Liver (tissue), 8 donors: ENCODE measurements at regions not wholly inside any gene's neighbourhood (a gene's known extent, or its start where the extent isn't known, plus 50 kb on each side); places are given as distances from the start of the nearest gene placed in this dataset.

Experiments used
- DNase-seq: peaks from one replicate; pipeline ENCODE4 v3.0.0-alpha.2; 2017; ENCODE audit warnings: low spot score
- H3K27ac ChIP-seq, 2 donors: one replicate each; pipeline ENCODE4 v1.7.0; 2013; ENCODE audit warnings: inconsistent platforms in 2 of 2, low read length in 2 of 2, control low read depth in 1 of 2, low read depth in 1 of 2, mild to moderate bottlenecking in 1 of 2
- H3K27me3 ChIP-seq, 4 donors: one replicate each; pipeline versions ENCODE4 v1.6.1 to v1.7.0; 2013; ENCODE audit warnings: low read length in 3 of 4, inconsistent platforms in 1 of 4, mild to moderate bottlenecking in 1 of 4, moderate library complexity in 1 of 4; ENCODE audit not compliant: control insufficient read depth in 4 of 4, insufficient read depth in 4 of 4
- H3K36me3 ChIP-seq, 4 donors: one replicate each; pipeline versions ENCODE4 v1.6.1 to v1.7.0; 2013; ENCODE audit warnings: low read length in 3 of 4, mild to moderate bottlenecking in 3 of 4, low read depth in 1 of 4, moderate library complexity in 1 of 4; ENCODE audit not compliant: control insufficient read depth in 4 of 4, insufficient read depth in 3 of 4
- H3K4me1 ChIP-seq, 4 donors: one replicate each; pipeline versions ENCODE4 v1.6.1 to v1.7.0; 2013; ENCODE audit warnings: low read length in 3 of 4, mild to moderate bottlenecking in 3 of 4, moderate library complexity in 1 of 4; ENCODE audit not compliant: control insufficient read depth in 4 of 4, insufficient read depth in 4 of 4
- H3K4me3 ChIP-seq, 3 donors: one replicate each; pipeline versions ENCODE4 v1.6.1 to v1.7.0; 2013; ENCODE audit warnings: low read length in 3 of 3, control low read depth in 1 of 3, low read depth in 1 of 3, mild to moderate bottlenecking in 1 of 3
- H3K9ac ChIP-seq, 2 donors: one replicate each; pipeline ENCODE4 v1.7.0; 2013; ENCODE audit warnings: low read length in 2 of 2, mild to moderate bottlenecking in 2 of 2, moderate library complexity in 2 of 2, control low read depth in 1 of 2, low read depth in 1 of 2
- H3K9me3 ChIP-seq, 4 donors: one replicate each; pipeline versions ENCODE4 v1.6.1 to v1.7.0; 2013; ENCODE audit warnings: low read length in 3 of 4; ENCODE audit not compliant: control insufficient read depth in 4 of 4
- ATF3 ChIP-seq: IDR thresholded peaks from 2 replicates; pipeline ENCODE4 v1.6.1; 2016; ENCODE audit warnings: antibody characterized with exemption
- CTCF ChIP-seq: fragments of 150-350 bp; IDR thresholded peaks from 2 replicates; pipeline ENCODE4 v1.5.1; 2017; ENCODE audit warnings: improper control_type of control experiment, low read depth, low read length; ENCODE audit not compliant: missing input control
- EGR1 ChIP-seq, 2 donors: IDR thresholded peaks; 2 replicates each; pipeline ENCODE4 v1.6.1; 2016 to 2018; ENCODE audit warnings: antibody characterized with exemption in 2 of 2, low read depth in 2 of 2
- FOXA1 ChIP-seq: IDR thresholded peaks from 2 replicates; pipeline ENCODE4 v1.6.1; 2016; ENCODE audit warnings: antibody characterized with exemption
- FOXA2 ChIP-seq: IDR thresholded peaks from 2 replicates; pipeline ENCODE4 v1.6.1; 2016; ENCODE audit warnings: antibody characterized with exemption
- GABPA ChIP-seq, 2 donors: IDR thresholded peaks in 1 of 2; conservative IDR thresholded peaks in 1 of 2; 2 replicates each; pipeline ENCODE4 v1.6.1; 2016; ENCODE audit warnings: antibody characterized with exemption in 2 of 2, mild to moderate bottlenecking in 1 of 2, moderate library complexity in 1 of 2
- HNF4A ChIP-seq, 2 donors: conservative IDR thresholded peaks; 2 replicates each; pipeline ENCODE4 v1.6.1; 2016; ENCODE audit warnings: antibody characterized with exemption in 2 of 2, mild to moderate bottlenecking in 2 of 2
- HNF4G ChIP-seq: IDR thresholded peaks from 2 replicates; pipeline ENCODE4 v1.6.1; 2016; ENCODE audit warnings: antibody characterized with exemption
- JUND ChIP-seq, 2 donors: IDR thresholded peaks; 2 replicates each; pipeline ENCODE4 v1.6.1; 2016; ENCODE audit warnings: antibody characterized with exemption in 2 of 2
- MAX ChIP-seq: IDR thresholded peaks from 2 replicates; pipeline ENCODE4 v1.6.1; 2016; ENCODE audit warnings: antibody characterized with exemption
- NR2F2 ChIP-seq: IDR thresholded peaks from 2 replicates; pipeline ENCODE4 v1.6.1; 2016; ENCODE audit warnings: antibody characterized with exemption
- RAD21 ChIP-seq, 2 donors: IDR thresholded peaks; 2 replicates each; pipeline ENCODE4 v1.6.1; 2016; ENCODE audit warnings: antibody characterized with exemption in 2 of 2, mild to moderate bottlenecking in 2 of 2
- REST ChIP-seq: IDR thresholded peaks from 2 replicates; pipeline ENCODE4 v1.6.1; 2016; ENCODE audit warnings: antibody characterized with exemption, mild to moderate bottlenecking
- SP1 ChIP-seq: IDR thresholded peaks from 2 replicates; pipeline ENCODE4 v1.6.1; 2018; ENCODE audit warnings: antibody characterized with exemption, mild to moderate bottlenecking
- TAF1 ChIP-seq: conservative IDR thresholded peaks from 2 replicates; pipeline ENCODE4 v1.6.1; 2016; ENCODE audit warnings: antibody characterized with exemption, mild to moderate bottlenecking
- YY1 ChIP-seq: IDR thresholded peaks from 2 replicates; pipeline ENCODE4 v1.6.1; 2016; ENCODE audit warnings: antibody characterized with exemption, mild to moderate bottlenecking
- ZBTB33 ChIP-seq: IDR thresholded peaks from 2 replicates; pipeline ENCODE4 v1.6.1; 2016; ENCODE audit warnings: antibody characterized with exemption
- WGBS: extraction: QIAGEN DNeasy Blood & Tissue Kit; methylation state at CpG from one replicate; pipeline ENCODE4 v1.1.7; 2013; 5-methylcytosine and 5-hydroxymethylcytosine counted together
- donor health status: healthy.
- donor health status: healthy.
- donor health status: healthy.
- donor health status: healthy.
- donor health status: healthy.

- TF ChIP-seq HNF4G (no peak), FOXA1 (no peak), REST (no peak), EGR1 (IDR thresholded peaks at IDR 0.05; ENCODE audit: low read depth in 2 of 2) (no peak), CTCF (no peak)
- no peak overlapping the region for H3K27ac ChIP-seq
- DNase-seq = no peak
- no peak overlapping the region for H3K9ac ChIP-seq
- H3K27me3 ChIP-seq = no peaks in the 10 kb centered on the region
- H3K4me1 ChIP-seq = no peaks in the 10 kb centered on the region
- no peaks in the 10 kb centered on the region for H3K36me3 ChIP-seq
- H3K9me3 ChIP-seq = no peaks in the 10 kb centered on the region
- 76% methylated on average over 2 of the region's 2 CpGs for WGBS
- H3K4me3 ChIP-seq = no peak overlapping the region
Measured at GRCh38 chr5:148920646-148921288, 94.4 kb downstream of the ADRB2 start.

- Histone ChIP-seq H3K9me3 (no peaks in the 10 kb centered on the region), H3K4me3 (no peak overlapping the region), H3K27ac (no peak overlapping the region), H3K27me3 (no peaks in the 10 kb centered on the region), H3K9ac (no peak overlapping the region), H3K4me1 (no peaks in the 10 kb centered on the region), H3K36me3 (no peaks in the 10 kb centered on the region)
- TF ChIP-seq FOXA1 = no peak
- no peak for TF ChIP-seq CTCF
- no peak for TF ChIP-seq HNF4A (conservative IDR thresholded peaks at IDR 0.05)
- no peak for TF ChIP-seq SP1
- no peak for TF ChIP-seq TAF1
- no peak for TF ChIP-seq HNF4G
- no peak for TF ChIP-seq FOXA2
- no peak for TF ChIP-seq NR2F2
- TF ChIP-seq ATF3 = no peak
- TF ChIP-seq REST = no peak
- TF ChIP-seq JUND (IDR thresholded peaks at IDR 0.05) = no peak
- TF ChIP-seq YY1 = no peak
- no peak for TF ChIP-seq EGR1 (IDR thresholded peaks at IDR 0.05; ENCODE audit: low read depth in 2 of 2)
- no peak for TF ChIP-seq RAD21 (IDR thresholded peaks at IDR 0.05)
- no peak for TF ChIP-seq GABPA (IDR thresholded peaks at IDR 0.05 in 1 of 2, conservative IDR thresholded peaks at IDR 0.05 in 1 of 2)
- no peak for TF ChIP-seq MAX
- TF ChIP-seq ZBTB33 = no peak
- DNase-seq = no peak
- 82% methylated on average over 1 of the region's 1 CpG for WGBS
Measured at GRCh38 chr5:148921350-148921749, 94.9 kb downstream of the ADRB2 start.
